GM13977 (cell line): ENCODE measurements at regions not wholly inside any gene's neighbourhood (a gene's known extent, or its start where the extent isn't known, plus 50 kb on each side); places are given as distances from the start of the nearest gene placed in this dataset.

Experiments used
- DNase-seq: peaks from one replicate; pipeline ENCODE4 v3.0.0; 2012; ENCODE audit warnings: low spot score
- CTCF ChIP-seq: IDR thresholded peaks from 2 replicates; pipeline ENCODE4 v1.5.1; 2012; ENCODE audit warnings: mild to moderate bottlenecking, control low read depth; ENCODE audit not compliant: insufficient read depth; ENCODE audit errors: extremely low read depth, missing control alignments
- in situ Hi-C: fragments of 300-500 bp; cut with MboI; formaldehyde crosslinking; loops from one replicate; pipeline ENCODE4 v1.12.0; 2022; ENCODE audit warnings: low sequenced_read_pairs, low pct_unique_long_range_greater_than_20kb, mixed read lengths, inconsistent platforms; ENCODE audit not compliant: unreplicated experiment

GRCh38 chr6:105487040-105487790 is 84.3 kb upstream of the PREP start:
- in situ Hi-C loops = loop anchor here (25.0 kb wide), 2 partner anchors 600 to 800 kb away; partner anchors contain the start of gene PRDM1
- TF ChIP-seq CTCF = no peak

GRCh38 chr6:105485456-105485855 is 82.6 kb upstream of the PREP start:
- no peak for TF ChIP-seq CTCF
- no peak for DNase-seq
- in situ Hi-C loops = loop anchor here (25.0 kb wide), 2 partner anchors 602 to 802 kb away; partner anchors contain the start of gene PRDM1

More at GRCh38 chr6:105487040-105487790, 84.3 kb upstream of the PREP start:
- no peak for DNase-seq

GRCh38 chr6:105484238-105485161 is 81.6 kb upstream of the PREP start:
- TF ChIP-seq CTCF = peak; percentile 80
- in situ Hi-C loops = loop anchor here (25.0 kb wide), 2 partner anchors 603 to 803 kb away; partner anchors contain the start of gene PRDM1
- no peak for DNase-seq

GRCh38 chr6:105483492-105483891 is 80.6 kb upstream of the PREP start:
- no peak for TF ChIP-seq CTCF
- in situ Hi-C loops = loop anchor here (25.0 kb wide), 2 partner anchors 604 to 804 kb away; partner anchors contain the start of gene PRDM1
- DNase-seq = no peak

GRCh38 chr6:105482921-105483320 is 80.0 kb upstream of the PREP start:
- DNase-seq = no peak
- no peak for TF ChIP-seq CTCF
- in situ Hi-C loops = loop anchor here (25.0 kb wide), 2 partner anchors 604 to 804 kb away; partner anchors contain the start of gene PRDM1

- in situ Hi-C loops = loop anchor here (25.0 kb wide), 2 partner anchors 605 to 805 kb away; partner anchors contain the start of gene PRDM1
- no peak for DNase-seq
- no peak for TF ChIP-seq CTCF
These were observed 79.5 kb upstream of the PREP start for GRCh38 chr6:105482227-105482844.
